ENCODE measurements at regions not wholly inside any gene's neighbourhood (a gene's known extent, or its start where the extent isn't known, plus 50 kb on each side); places are given as distances from the start of the nearest gene placed in this dataset.

GRCh38 chr1:71232786-71233185 is 152.0 kb upstream of the ZRANB2 start:
- Histone ChIP-seq H3K27me3 (no peaks in the 10 kb centered on the region), H3K36me3 (no peaks in the 10 kb centered on the region), H3K4me3 (no peak overlapping the region), H3K27ac (no peak overlapping the region), H3K4me1 (no peaks in the 10 kb centered on the region), H3K9me3 (no peaks in the 10 kb centered on the region)
- 84 to 88% methylated on average over 5 of the region's 5 CpGs for WGBS, 2 donors
- no peak for TF ChIP-seq CTCF (IDR thresholded peaks at IDR 0.05)
- ATAC-seq: no peak
- intact Hi-C loops (cut with DNase I): no loop called here
- DNase-seq: no peak
- no peak for FAIRE-seq

GRCh38 chr1:71232166-71232763 is 151.4 kb upstream of the ZRANB2 start:
- Histone ChIP-seq H3K9me3 (no peaks in the 10 kb centered on the region), H3K36me3 (no peaks in the 10 kb centered on the region), H3K27ac (no peak overlapping the region), H3K27me3 (no peaks in the 10 kb centered on the region), H3K4me3 (no peak overlapping the region), H3K4me1 (no peaks in the 10 kb centered on the region)
- 82 to 90% methylated on average over 12 of the region's 12 CpGs for WGBS, 2 donors
- DNase-seq: no peak
- no peak for TF ChIP-seq CTCF (IDR thresholded peaks at IDR 0.05)
- FAIRE-seq: no peak
- intact Hi-C loops (cut with DNase I): no loop called here
- ATAC-seq: no peak

GRCh38 chr1:71231751-71232150 is 150.9 kb upstream of the ZRANB2 start:
- no peak for FAIRE-seq
- no peaks in the 10 kb centered on the region for H3K27me3 ChIP-seq
- no peak for ATAC-seq
- no peak overlapping the region for H3K27ac ChIP-seq
- TF ChIP-seq CTCF (IDR thresholded peaks at IDR 0.05): no peak
- H3K9me3 ChIP-seq: no peaks in the 10 kb centered on the region
- no peak overlapping the region for H3K4me3 ChIP-seq
- no peaks in the 10 kb centered on the region for H3K36me3 ChIP-seq
- intact Hi-C loops (cut with DNase I): no loop called here
- WGBS, 2 donors: 93 to 95% methylated on average over 1 of the region's 1 CpG
- no peaks in the 10 kb centered on the region for H3K4me1 ChIP-seq
- DNase-seq: no peak

- H3K27me3 ChIP-seq: no peaks in the 10 kb centered on the region
- DNase-seq: no peak
- H3K36me3 ChIP-seq: no peaks in the 10 kb centered on the region
- FAIRE-seq: no peak
- no peak for ATAC-seq
- no peaks in the 10 kb centered on the region for H3K9me3 ChIP-seq
- TF ChIP-seq CTCF (IDR thresholded peaks at IDR 0.05): no peak
- intact Hi-C loops (cut with DNase I): no loop called here
- 62 to 65% methylated on average over 12 of the region's 12 CpGs for WGBS, 2 donors
- H3K27ac ChIP-seq: no peak overlapping the region
- H3K4me1 ChIP-seq: no peaks in the 10 kb centered on the region
- H3K4me3 ChIP-seq: no peak overlapping the region
These were observed 148.0 kb upstream of the ZRANB2 start for GRCh38 chr1:71228742-71229365.

GRCh38 chr1:71228241-71228640 is 147.4 kb upstream of the ZRANB2 start:
- Histone ChIP-seq H3K36me3 (no peaks in the 10 kb centered on the region), H3K9me3 (no peaks in the 10 kb centered on the region), H3K4me3 (no peak overlapping the region), H3K4me1 (no peaks in the 10 kb centered on the region), H3K27ac (no peak overlapping the region), H3K27me3 (no peaks in the 10 kb centered on the region)
- no peak for ATAC-seq
- 80 to 86% methylated on average over 4 of the region's 4 CpGs for WGBS, 2 donors
- intact Hi-C loops (cut with DNase I): no loop called here
- TF ChIP-seq CTCF (IDR thresholded peaks at IDR 0.05): no peak
- DNase-seq: no peak
- no peak for FAIRE-seq
